ENCODE measurements at regions not wholly inside any gene's neighbourhood (a gene's known extent, or its start where the extent isn't known, plus 50 kb on each side); places are given as distances from the start of the nearest gene placed in this dataset.

- no peak for TF ChIP-seq NR2C2 (CRISPR knock-in tag; IDR thresholded peaks at IDR 0.05)
- peak; percentile 88 for TF ChIP-seq NR2C2 (tag; IDR thresholded peaks at IDR 0.05)
- TF ChIP-seq AFF1 (IDR thresholded peaks at IDR 0.05; ENCODE audit: low read depth in 1 of 2, partially characterized antibody in 2 of 2): peak in 1 of 2 experiments; percentile 53
Observed at GRCh38 chr1:59061876-59062275, 235.0 kb upstream of the FGGY start (continued).

- H3K9me1 ChIP-seq (ENCODE audit: control insufficient read depth, insufficient read depth, low read length): no peaks in the 10 kb centered on the region
- no peak overlapping the region for H2AFZ ChIP-seq (ENCODE audit: low read depth, low read length)
- POLR2A ChIA-PET: interaction anchor here (1.1 to 1.2 kb wide), 3 partner anchors 153 to 282 kb away, joined by 3 read pairs; partner anchors contain the start of gene JUN
- H3K36me3 ChIP-seq (ENCODE audit: control insufficient read depth, insufficient read depth, low read length): no peaks in the 10 kb centered on the region
- 3% methylated on average over 5 of the region's 5 CpGs for WGBS (ENCODE audit: insufficient coverage, low coverage, missing lambda C conversion rate)
- FAIRE-seq (peak; percentile 51), ATAC-seq (peak; percentile 83), DNase-seq (ENCODE audit: extremely low read depth in 1 of 4, low spot score in 3 of 4) (peak in 2 of 4 experiments; percentile 25 to 68)
- H3K9me3 ChIP-seq (replicated peaks; ENCODE audit: control insufficient read depth, insufficient read depth, low read depth, low read length): no peaks in the 10 kb centered on the region
- in situ Hi-C loops (cut with MboI) (no loop called here), intact Hi-C loops (cut with micrococcal nuclease) (loop anchor here (10.0 kb wide), 1 partner anchor 232 kb away; the partner anchor contains the start of gene FGGY)
- no peak overlapping the region for H3K27ac ChIP-seq (ENCODE audit: extremely low read depth, low read depth, low read length)
- BruUV-seq (replicated peaks): no TSS peak
- no peaks in the 10 kb centered on the region for H4K20me1 ChIP-seq (replicated peaks; ENCODE audit: control insufficient read depth, insufficient read depth, low read length)
- CTCF ChIA-PET (ENCODE audit: low intra/inter-chr PET ratio): no interaction called here
- H3K4me3 ChIP-seq: no peak overlapping the region
- no peaks in the 10 kb centered on the region for H3K79me2 ChIP-seq (ENCODE audit: control insufficient read depth, insufficient read depth, low read length)
- H3K27me3 ChIP-seq (ENCODE audit: control insufficient read depth in 2 of 2, insufficient read depth in 2 of 2, low read length in 2 of 2): peaks cover 0 to 4% of the 10 kb centered on the region in 2 experiments; a peak in 2 of 5 replicates
- H3K4me2 ChIP-seq (ENCODE audit: insufficient read depth, low read length): no peak overlapping the region; the same call in 1 of the 2 replicates
- peaks cover 3 to 9% of the 10 kb centered on the region in 2 experiments; a peak in 4 of 5 replicates for H3K4me1 ChIP-seq (replicated peaks in 1 of 2; ENCODE audit: control insufficient read depth in 2 of 2, insufficient read depth in 2 of 2, low read length in 2 of 2)
- no peak overlapping the region for H3K9ac ChIP-seq (ENCODE audit: insufficient read depth in 1 of 2, low read depth in 2 of 2, low read length in 2 of 2)
- TF ChIP-seq ZNF655 (CRISPR knock-in tag; IDR thresholded peaks at IDR 0.05) (no peak), CBFA2T3 (IDR thresholded peaks at IDR 0.05) (peak; percentile 46; the same call in 1 of the 2 replicates), RHOXF2B (CRISPR knock-in tag; conservative IDR thresholded peaks at IDR 0.05) (no peak), TEAD4 (IDR thresholded peaks at IDR 0.05; ENCODE audit: low read length) (peak; percentile 25; the same call in 1 of the 2 replicates), TEAD4 (CRISPR knock-in tag; IDR thresholded peaks at IDR 0.05; ENCODE audit: borderline replicate concordance) (no peak), SIN3B (IDR thresholded peaks at IDR 0.05; ENCODE audit: low read depth) (no peak), ZNF696 (CRISPR knock-in tag; conservative IDR thresholded peaks at IDR 0.05) (no peak), ZNF354B (CRISPR knock-in tag; IDR thresholded peaks at IDR 0.05) (no peak), KHSRP (IDR thresholded peaks at IDR 0.05) (no peak), ATF7 (IDR thresholded peaks at IDR 0.05) (peak; percentile 25; the same call in 1 of the 2 replicates), EP300 (IDR thresholded peaks at IDR 0.05; ENCODE audit: low read length) (peak; percentile 40), BHLHE40 (IDR thresholded peaks at IDR 0.05; ENCODE audit: low read length) (peak; percentile 54; the same call in 1 of the 2 replicates), JUND (IDR thresholded peaks at IDR 0.05; ENCODE audit: borderline replicate concordance, low read depth, low read length) (peak; percentile 50; the same call in 1 of the 2 replicates), JUND (tag; IDR thresholded peaks at IDR 0.05; ENCODE audit: borderline replicate concordance, low read depth, low read length) (peak; percentile 66; the same call in 1 of the 3 replicates), SMAD4 (CRISPR knock-in tag; conservative IDR thresholded peaks at IDR 0.05) (peak; percentile 68), NCOR1 (IDR thresholded peaks at IDR 0.05) (peak; percentile 33; the same call in 1 of the 2 replicates), CXXC5 (CRISPR knock-in tag; IDR thresholded peaks at IDR 0.05) (peak; percentile 35)
Observed at GRCh38 chr1:59062743-59063142, 234.2 kb upstream of the FGGY start.
